ENCODE measurements at regions not wholly inside any gene's neighbourhood (a gene's known extent, or its start where the extent isn't known, plus 50 kb on each side); places are given as distances from the start of the nearest gene placed in this dataset.

GRCh38 chr20:56993020-56993559, 273.4 kb downstream of the BMP7 start:
- no peak for TF ChIP-seq CTCF (conservative IDR thresholded peaks at IDR 0.05; ENCODE audit: low read depth, low read length)
- no peak overlapping the region for H3K4me3 ChIP-seq (ENCODE audit: low read depth, low read length)
- DNase-seq (ENCODE audit: low read depth), result no peak

- DNase-seq (ENCODE audit: low read depth), result no peak
- TF ChIP-seq CTCF (conservative IDR thresholded peaks at IDR 0.05; ENCODE audit: low read depth, low read length), result no peak
- H3K4me3 ChIP-seq (ENCODE audit: low read depth, low read length), result no peak overlapping the region
These were observed 272.4 kb downstream of the BMP7 start for GRCh38 chr20:56994006-56994405.

GRCh38 chr20:56995149-56995548, 271.3 kb downstream of the BMP7 start:
- DNase-seq (ENCODE audit: low read depth), result no peak
- no peak for TF ChIP-seq CTCF (conservative IDR thresholded peaks at IDR 0.05; ENCODE audit: low read depth, low read length)
- no peak overlapping the region for H3K4me3 ChIP-seq (ENCODE audit: low read depth, low read length)

- DNase-seq (ENCODE audit: low read depth), result peak; percentile 41
- H3K4me3 ChIP-seq (ENCODE audit: low read depth, low read length), result no peak overlapping the region
- TF ChIP-seq CTCF (conservative IDR thresholded peaks at IDR 0.05; ENCODE audit: low read depth, low read length), result peak; percentile 74
These were observed 270.8 kb downstream of the BMP7 start for GRCh38 chr20:56995635-56996075.

GRCh38 chr20:56996533-56996932, 269.9 kb downstream of the BMP7 start:
- DNase-seq (ENCODE audit: low read depth), result no peak
- TF ChIP-seq CTCF (conservative IDR thresholded peaks at IDR 0.05; ENCODE audit: low read depth, low read length), result no peak
- no peak overlapping the region for H3K4me3 ChIP-seq (ENCODE audit: low read depth, low read length)

GRCh38 chr20:56998438-56998837, 268.0 kb downstream of the BMP7 start:
- no peak for TF ChIP-seq CTCF (conservative IDR thresholded peaks at IDR 0.05; ENCODE audit: low read depth, low read length)
- DNase-seq (ENCODE audit: low read depth), result no peak
- H3K4me3 ChIP-seq (ENCODE audit: low read depth, low read length), result no peak overlapping the region

- no peak for DNase-seq (ENCODE audit: low read depth)
- H3K4me3 ChIP-seq (ENCODE audit: low read depth, low read length), result no peak overlapping the region
- no peak for TF ChIP-seq CTCF (conservative IDR thresholded peaks at IDR 0.05; ENCODE audit: low read depth, low read length)
These were observed 265.9 kb downstream of the BMP7 start for GRCh38 chr20:57000441-57000968.

Measured in choroid plexus epithelial cell (primary cell).